PC-3 (cell line): ENCODE measurements at regions not wholly inside any gene's neighbourhood (a gene's known extent, or its start where the extent isn't known, plus 50 kb on each side); places are given as distances from the start of the nearest gene placed in this dataset.

Source experiments
- ATAC-seq: fragments of 200-7000 bp; cut with Tn5 transposase; 2 replicates; pipeline ENCODE4 v1.9.1; 2020; ENCODE audit warnings: mild to moderate bottlenecking, moderate library complexity
- BruUV-seq: library from RNA; stranded (reverse); fragments of 400-500 nt; replicated peaks from 2 replicates; lab custom pipeline; 2021; lab: Mats Ljungman, UMichigan
- CTCF ChIA-PET: fragments of 300-600 bp; sonication (Branson Sonifier 250); formaldehyde crosslinking; loops from one replicate; lab custom pipeline; 2022; ENCODE audit warnings: antibody characterized with exemption; lab: Charles Lee
- POLR2A ChIA-PET: fragments of 300-600 bp; sonication (Branson Sonifier 250); formaldehyde crosslinking; loops from one replicate; lab custom pipeline; 2022; ENCODE audit warnings: antibody characterized with exemption; ENCODE audit not compliant: unreplicated experiment; lab: Charles Lee
- DNase-seq: peaks from one replicate; pipeline ENCODE4 v3.0.0-alpha.2; 2015
- H2AFZ ChIP-seq: fragments of 300-600 bp; sonication (generic); 2 replicates; pipeline ENCODE4 v1.6.0; 2016; ENCODE audit warnings: antibody characterized with exemption, low read length
- H3F3A ChIP-seq: fragments of 300-600 bp; sonication (generic); one replicate; pipeline ENCODE4 v1.6.0; 2017; ENCODE audit warnings: antibody characterized with exemption, low read length, control low read depth, mild to moderate bottlenecking; ENCODE audit not compliant: unreplicated experiment
- H3K27ac ChIP-seq: fragments of 300-600 bp; sonication (generic); 2 replicates; pipeline ENCODE4 v1.5.1; 2016; ENCODE audit warnings: mild to moderate bottlenecking, low read length
- H3K27me3 ChIP-seq: fragments of 300-600 bp; sonication (generic); 2 replicates; pipeline ENCODE4 v1.6.1; 2016; ENCODE audit warnings: low read length, mixed read lengths
- H3K36me3 ChIP-seq: fragments of 300-600 bp; sonication (generic); 2 replicates; pipeline ENCODE4 v1.6.1; 2016; ENCODE audit warnings: low read depth, mixed run types, low read length, mixed read lengths
- H3K4me1 ChIP-seq: fragments of 300-600 bp; sonication (generic); 2 replicates; pipeline ENCODE4 v1.5.1; 2016; ENCODE audit warnings: low read length; ENCODE audit not compliant: insufficient read depth
- H3K4me2 ChIP-seq: fragments of 300-600 bp; sonication (generic); 2 replicates; pipeline ENCODE4 v1.6.0; 2016; ENCODE audit warnings: low read length
- H3K4me3 ChIP-seq: fragments of 300-600 bp; sonication (generic); 2 replicates; pipeline ENCODE4 v1.5.1; 2016; ENCODE audit warnings: mild to moderate bottlenecking, low read length, mixed read lengths
- H3K79me2 ChIP-seq: fragments of 300-600 bp; sonication (generic); 2 replicates; pipeline ENCODE4 v1.6.1; 2017; ENCODE audit warnings: low read length, mixed read lengths
- H3K9ac ChIP-seq: fragments of 300-600 bp; sonication (generic); 2 replicates; pipeline ENCODE4 v1.6.0; 2016; ENCODE audit warnings: mild to moderate bottlenecking, low read length
- H3K9me2 ChIP-seq: fragments of 300-600 bp; sonication (generic); replicated peaks from 2 replicates; pipeline ENCODE4 v1.6.1; 2016; ENCODE audit warnings: mixed run types, low read length, mixed read lengths
- H3K9me3 ChIP-seq: fragments of 300-600 bp; sonication (generic); 2 replicates; pipeline ENCODE4 v1.6.1; 2016; ENCODE audit warnings: low read length, mixed read lengths
- H4K20me1 ChIP-seq: fragments of 300-600 bp; sonication (generic); 2 replicates; pipeline ENCODE4 v1.6.1; 2016; ENCODE audit warnings: low read length, mixed read lengths
- EZH2 ChIP-seq: fragments of 300-600 bp; sonication (generic); IDR thresholded peaks from one replicate; pipeline ENCODE4 v1.6.1; 2017; ENCODE audit warnings: antibody characterized with exemption, mild to moderate bottlenecking, low read length; ENCODE audit not compliant: unreplicated experiment
- EZH2phosphoT487 ChIP-seq: fragments of 300-600 bp; sonication (generic); IDR thresholded peaks from 2 replicates; pipeline ENCODE4 v1.6.1; 2018; ENCODE audit warnings: mild to moderate bottlenecking, antibody characterized with exemption, low read length, borderline replicate concordance
- intact Hi-C: fragments of 100-400 bp; cut with micrococcal nuclease; formaldehyde crosslinking; loops from 2 replicates; pipeline ENCODE4 v1.9.0; 2023
- TF ChIP-seq, protein P1 (sequence below): fragments of 300-600 bp; sonication (generic); conservative IDR thresholded peaks from 2 replicates; pipeline ENCODE4 v1.5.1; 2017; ENCODE audit warnings: antibody characterized with exemption, low read depth, mild to moderate bottlenecking, low read length

DNA sequence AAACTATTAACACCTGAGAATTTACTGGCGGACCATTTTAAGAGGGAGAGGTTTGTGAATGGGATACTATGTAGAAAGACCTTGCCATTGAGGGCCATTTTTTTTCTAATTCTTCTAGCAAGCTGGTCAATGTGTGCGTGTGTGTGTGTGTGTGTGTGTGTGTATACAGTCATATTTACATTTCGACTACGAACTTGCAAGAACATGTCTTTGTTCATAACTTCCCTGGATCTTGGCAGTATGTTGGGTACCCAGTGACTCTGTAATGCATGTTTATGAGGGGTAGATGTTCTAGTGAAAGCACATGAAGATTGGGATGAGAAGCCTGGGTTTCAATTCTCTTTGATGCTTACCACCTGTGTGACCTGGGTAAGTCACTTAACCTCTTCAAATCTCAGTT is 133.6 kb downstream of the UBE2E3 start:
- no peak overlapping the region for H3K4me2 ChIP-seq
- ATAC-seq (no peak), DNase-seq (no peak)
- H3K9me2 ChIP-seq: no peaks in the 10 kb centered on the region
- ChIA-PET CTCF (no interaction called here), POLR2A (no interaction called here)
- no peaks in the 10 kb centered on the region for H3K4me1 ChIP-seq
- no peak overlapping the region for H3K4me3 ChIP-seq
- TF ChIP-seq, protein P1, sequence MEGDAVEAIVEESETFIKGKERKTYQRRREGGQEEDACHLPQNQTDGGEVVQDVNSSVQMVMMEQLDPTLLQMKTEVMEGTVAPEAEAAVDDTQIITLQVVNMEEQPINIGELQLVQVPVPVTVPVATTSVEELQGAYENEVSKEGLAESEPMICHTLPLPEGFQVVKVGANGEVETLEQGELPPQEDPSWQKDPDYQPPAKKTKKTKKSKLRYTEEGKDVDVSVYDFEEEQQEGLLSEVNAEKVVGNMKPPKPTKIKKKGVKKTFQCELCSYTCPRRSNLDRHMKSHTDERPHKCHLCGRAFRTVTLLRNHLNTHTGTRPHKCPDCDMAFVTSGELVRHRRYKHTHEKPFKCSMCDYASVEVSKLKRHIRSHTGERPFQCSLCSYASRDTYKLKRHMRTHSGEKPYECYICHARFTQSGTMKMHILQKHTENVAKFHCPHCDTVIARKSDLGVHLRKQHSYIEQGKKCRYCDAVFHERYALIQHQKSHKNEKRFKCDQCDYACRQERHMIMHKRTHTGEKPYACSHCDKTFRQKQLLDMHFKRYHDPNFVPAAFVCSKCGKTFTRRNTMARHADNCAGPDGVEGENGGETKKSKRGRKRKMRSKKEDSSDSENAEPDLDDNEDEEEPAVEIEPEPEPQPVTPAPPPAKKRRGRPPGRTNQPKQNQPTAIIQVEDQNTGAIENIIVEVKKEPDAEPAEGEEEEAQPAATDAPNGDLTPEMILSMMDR: no peak
- TF ChIP-seq EZH2phosphoT487 (no peak), EZH2 (no peak)
- no TSS peak for BruUV-seq
- H3K27me3 ChIP-seq: no peaks in the 10 kb centered on the region
- no peaks in the 10 kb centered on the region for H4K20me1 ChIP-seq
- H3K79me2 ChIP-seq: no peaks in the 10 kb centered on the region
- H2AFZ ChIP-seq: no peak overlapping the region
- no peaks in the 10 kb centered on the region for H3K36me3 ChIP-seq
- no peak overlapping the region for H3K9ac ChIP-seq
- intact Hi-C loops: no loop called here
- H3K9me3 ChIP-seq: no peaks in the 10 kb centered on the region
- H3K27ac ChIP-seq: no peak overlapping the region
- H3F3A ChIP-seq: no peaks in the 10 kb centered on the region

- H3K9ac ChIP-seq: no peak overlapping the region
- no peaks in the 10 kb centered on the region for H3K9me2 ChIP-seq
- CTCF ChIA-PET: no interaction called here
- H3K4me1 ChIP-seq: peaks cover 14% of the 10 kb centered on the region
- H4K20me1 ChIP-seq: no peaks in the 10 kb centered on the region
- H3K9me3 ChIP-seq: no peaks in the 10 kb centered on the region
- POLR2A ChIA-PET: no interaction called here
- TF ChIP-seq EZH2phosphoT487 (no peak), EZH2 (no peak)
- TF ChIP-seq, protein P1: no peak
- no peak overlapping the region for H2AFZ ChIP-seq
- no peaks in the 10 kb centered on the region for H3K27me3 ChIP-seq
- ATAC-seq: no peak
- BruUV-seq: no TSS peak
- H3K4me3 ChIP-seq: no peak overlapping the region
- no peaks in the 10 kb centered on the region for H3K79me2 ChIP-seq
- no peaks in the 10 kb centered on the region for H3K36me3 ChIP-seq
- H3K27ac ChIP-seq: no peak overlapping the region
- no peaks in the 10 kb centered on the region for H3F3A ChIP-seq
- intact Hi-C loops: no loop called here
- no peak for DNase-seq
- H3K4me2 ChIP-seq: no peak overlapping the region
Measured at GRCh38 chr2:181116261-181116660, 135.9 kb downstream of the UBE2E3 start.

- no peaks in the 10 kb centered on the region for H3F3A ChIP-seq
- intact Hi-C loops: no loop called here
- POLR2A ChIA-PET: no interaction called here
- H3K9me2 ChIP-seq: no peaks in the 10 kb centered on the region
- H3K9me3 ChIP-seq: no peaks in the 10 kb centered on the region
- no peaks in the 10 kb centered on the region for H3K79me2 ChIP-seq
- ATAC-seq (no peak), DNase-seq (no peak)
- no peaks in the 10 kb centered on the region for H3K27me3 ChIP-seq
- CTCF ChIA-PET: no interaction called here
- TF ChIP-seq EZH2phosphoT487 (no peak), EZH2 (no peak)
- TF ChIP-seq, protein P1: no peak
- no peak overlapping the region for H2AFZ ChIP-seq
- H3K4me3 ChIP-seq: no peak overlapping the region
- H3K4me1 ChIP-seq: peaks cover 15% of the 10 kb centered on the region
- no TSS peak for BruUV-seq
- H3K27ac ChIP-seq: no peak overlapping the region
- H3K4me2 ChIP-seq: no peak overlapping the region
- H4K20me1 ChIP-seq: no peaks in the 10 kb centered on the region
- H3K9ac ChIP-seq: no peak overlapping the region
- no peaks in the 10 kb centered on the region for H3K36me3 ChIP-seq
Measured at GRCh38 chr2:181117206-181117925, 137.0 kb downstream of the UBE2E3 start.
